GM23338 (cell line): ENCODE measurements at regions not wholly inside any gene's neighbourhood (a gene's known extent, or its start where the extent isn't known, plus 50 kb on each side); places are given as distances from the start of the nearest gene placed in this dataset.
"Not testable (repeated sequence)": the region's sequence is repeated elsewhere in the genome, so short reads cannot be mapped to it uniquely, and the experiment has no call there.

Experiments used
- ATAC-seq: fragments of 200-7000 bp; cut with Tn5 transposase; 3 replicates; pipeline ENCODE4 v1.9.1; 2020
- DNase-seq: peaks from one replicate; pipeline ENCODE4 v3.0.0-alpha.2; 2015; ENCODE audit warnings: low spot score
- H2AFZ ChIP-seq: fragments of 200-600 bp; sonication (generic); 2 replicates; pipeline ENCODE4 v1.8.0; 2016; ENCODE audit warnings: antibody characterized with exemption, mild to moderate bottlenecking, moderate library complexity
- H3F3A ChIP-seq: fragments of 200-600 bp; sonication (generic); replicated peaks from 2 replicates; pipeline ENCODE4 v1.8.0; 2017; ENCODE audit warnings: antibody characterized with exemption, mixed run types, low read depth
- H3K27ac ChIP-seq: fragments of 200-600 bp; sonication (generic); 2 replicates; pipeline ENCODE4 v1.6.1; 2016; ENCODE audit warnings: low read depth
- H3K27me3 ChIP-seq: fragments of 200-600 bp; sonication (generic); 2 replicates; pipeline ENCODE4 v1.8.0; 2016; ENCODE audit warnings: mild to moderate bottlenecking, mixed run types, moderate library complexity; ENCODE audit not compliant: insufficient read depth
- H3K36me3 ChIP-seq: fragments of 200-600 bp; sonication (generic); 2 replicates; pipeline ENCODE4 v1.8.0; 2016; ENCODE audit warnings: mild to moderate bottlenecking; ENCODE audit not compliant: insufficient read depth
- H3K4me1 ChIP-seq: fragments of 200-600 bp; sonication (generic); 2 replicates; pipeline ENCODE4 v1.8.0; 2016; ENCODE audit warnings: mild to moderate bottlenecking, moderate library complexity; ENCODE audit not compliant: insufficient read depth
- H3K4me2 ChIP-seq: fragments of 200-600 bp; sonication (generic); 2 replicates; pipeline ENCODE4 v1.7.1; 2017; ENCODE audit warnings: mixed run types
- H3K4me3 ChIP-seq: fragments of 200-600 bp; sonication (generic); 2 replicates; pipeline ENCODE4 v1.6.1; 2016; ENCODE audit warnings: mixed run types
- H3K79me2 ChIP-seq: fragments of 200-600 bp; sonication (generic); replicated peaks from 2 replicates; pipeline ENCODE4 v1.8.0; 2017; ENCODE audit warnings: mild to moderate bottlenecking; ENCODE audit not compliant: insufficient read depth
- H3K9me2 ChIP-seq: fragments of 200-600 bp; sonication (generic); 2 replicates; pipeline ENCODE4 v1.8.0; 2017; ENCODE audit not compliant: insufficient read depth
- H4K20me1 ChIP-seq: fragments of 200-600 bp; sonication (generic); replicated peaks from 2 replicates; pipeline ENCODE4 v1.8.0; 2017; ENCODE audit warnings: mild to moderate bottlenecking; ENCODE audit not compliant: insufficient read depth
- H3K27ac Mint-ChIP-seq: 2 replicates; pipeline ENCODE4 v1.8.0; 2020; ENCODE audit warnings: inconsistent platforms, mild to moderate bottlenecking, moderate library complexity, mixed read lengths
- H3K27me3 Mint-ChIP-seq: 3 replicates; pipeline ENCODE4 v1.8.0; 2022; ENCODE audit warnings: low read depth, mild to moderate bottlenecking, moderate library complexity, mixed read lengths, inconsistent platforms; ENCODE audit not compliant: insufficient read depth, poor library complexity
- H3K36me3 Mint-ChIP-seq: 3 replicates; pipeline ENCODE4 v1.8.0; 2021; ENCODE audit warnings: low read depth, mild to moderate bottlenecking, inconsistent platforms, moderate library complexity, mixed read lengths
- H3K4me1 Mint-ChIP-seq: 3 replicates; pipeline ENCODE4 v1.8.0; 2020; ENCODE audit warnings: mild to moderate bottlenecking, inconsistent platforms, mixed read lengths
- H3K4me3 Mint-ChIP-seq: 3 replicates; pipeline ENCODE4 v1.8.0; 2021; ENCODE audit warnings: moderate library complexity, mild to moderate bottlenecking, inconsistent platforms, mixed read lengths
- H3K9me3 Mint-ChIP-seq: 3 replicates; pipeline ENCODE4 v1.8.0; 2020; ENCODE audit warnings: moderate library complexity, mild to moderate bottlenecking, inconsistent platforms, mixed read lengths
- CREB1 ChIP-seq: fragments of 250-450 bp; sonication (Bioruptor Pico); IDR thresholded peaks from 2 replicates; pipeline ENCODE4 v1.5.0; 2020; ENCODE audit warnings: low read depth, mild to moderate bottlenecking, moderate library complexity
- EZH2 ChIP-seq: fragments of 200-600 bp; sonication (generic); IDR thresholded peaks from one replicate; pipeline ENCODE4 v1.8.0; 2017; ENCODE audit warnings: antibody characterized with exemption, mild to moderate bottlenecking, low read depth; ENCODE audit not compliant: unreplicated experiment
- EZH2phosphoT487 ChIP-seq: fragments of 200-600 bp; sonication (generic); IDR thresholded peaks from one replicate; pipeline ENCODE4 v1.8.1; 2018; ENCODE audit warnings: antibody characterized with exemption; ENCODE audit not compliant: unreplicated experiment
- NANOG ChIP-seq: IDR thresholded peaks from 2 replicates; pipeline ENCODE4 v1.6.1; 2016; ENCODE audit warnings: antibody characterized with exemption, borderline replicate concordance
- POLR2AphosphoS5 ChIP-seq: IDR thresholded peaks from 2 replicates; pipeline ENCODE4 v1.6.1; 2016; ENCODE audit warnings: antibody characterized with exemption, low read depth
- REST ChIP-seq: IDR thresholded peaks from one replicate; pipeline ENCODE4 v1.6.1; 2018; ENCODE audit warnings: antibody characterized with exemption; ENCODE audit not compliant: unreplicated experiment
- STAT1 ChIP-seq: IDR thresholded peaks from one replicate; pipeline ENCODE4 v1.6.1; 2016; ENCODE audit warnings: antibody characterized with exemption; ENCODE audit not compliant: unreplicated experiment
- ZNF114 ChIP-seq: fragments of 250-450 bp; sonication (Bioruptor Pico); IDR thresholded peaks from 2 replicates; pipeline ENCODE4 v1.5.0; 2020; ENCODE audit warnings: mild to moderate bottlenecking, moderate library complexity
- ZNF331 ChIP-seq: fragments of 250-450 bp; sonication (Bioruptor Pico); IDR thresholded peaks from 2 replicates; pipeline ENCODE4 v1.5.0; 2020; ENCODE audit warnings: low read depth, mild to moderate bottlenecking, moderate library complexity
- TF ChIP-seq, protein P1 (sequence below), 2 experiments: fragments of 200-600 bp in 1 of 2; sonication (generic) in 1 of 2; conservative IDR thresholded peaks; 2 replicates each; pipeline versions ENCODE4 v1.5.1 to v1.6.1; 2016 to 2017; ENCODE audit warnings: antibody characterized with exemption in 2 of 2, low read depth in 2 of 2, mild to moderate bottlenecking in 2 of 2, moderate library complexity in 1 of 2

- no peak for TF ChIP-seq ZNF331 (CRISPR knock-in tag)
- no peak for TF ChIP-seq NANOG
- TF ChIP-seq STAT1, result no peak
Measured at GRCh38 chrX:47772764-47773163, 63.9 kb upstream of the ZNF81 start (continued).

- TF ChIP-seq POLR2AphosphoS5 (no peak), ZNF114 (no peak), NANOG (no peak), CREB1 (no peak), EZH2 (no peak), EZH2phosphoT487 (no peak), ZNF331 (CRISPR knock-in tag) (no peak), STAT1 (no peak), REST (no peak)
- TF ChIP-seq, protein P1, sequence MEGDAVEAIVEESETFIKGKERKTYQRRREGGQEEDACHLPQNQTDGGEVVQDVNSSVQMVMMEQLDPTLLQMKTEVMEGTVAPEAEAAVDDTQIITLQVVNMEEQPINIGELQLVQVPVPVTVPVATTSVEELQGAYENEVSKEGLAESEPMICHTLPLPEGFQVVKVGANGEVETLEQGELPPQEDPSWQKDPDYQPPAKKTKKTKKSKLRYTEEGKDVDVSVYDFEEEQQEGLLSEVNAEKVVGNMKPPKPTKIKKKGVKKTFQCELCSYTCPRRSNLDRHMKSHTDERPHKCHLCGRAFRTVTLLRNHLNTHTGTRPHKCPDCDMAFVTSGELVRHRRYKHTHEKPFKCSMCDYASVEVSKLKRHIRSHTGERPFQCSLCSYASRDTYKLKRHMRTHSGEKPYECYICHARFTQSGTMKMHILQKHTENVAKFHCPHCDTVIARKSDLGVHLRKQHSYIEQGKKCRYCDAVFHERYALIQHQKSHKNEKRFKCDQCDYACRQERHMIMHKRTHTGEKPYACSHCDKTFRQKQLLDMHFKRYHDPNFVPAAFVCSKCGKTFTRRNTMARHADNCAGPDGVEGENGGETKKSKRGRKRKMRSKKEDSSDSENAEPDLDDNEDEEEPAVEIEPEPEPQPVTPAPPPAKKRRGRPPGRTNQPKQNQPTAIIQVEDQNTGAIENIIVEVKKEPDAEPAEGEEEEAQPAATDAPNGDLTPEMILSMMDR (conservative IDR thresholded peaks at IDR 0.05; ENCODE audit: low read depth in 2 of 2), result no peak
- H3K27ac ChIP-seq, result no peak overlapping the region
- H3K9me2 ChIP-seq, result no peaks in the 10 kb centered on the region
- H3K27me3 ChIP-seq, result no peaks in the 10 kb centered on the region
- DNase-seq (no peak), ATAC-seq (no peak)
- H4K20me1 ChIP-seq, result no peaks in the 10 kb centered on the region
- Mint-ChIP-seq H3K27ac (no peak overlapping the region), H3K9me3 (peaks cover 5% of the 10 kb centered on the region; the same call in 1 of the 3 replicates), H3K27me3 (no peaks in the 10 kb centered on the region), H3K36me3 (no peaks in the 10 kb centered on the region), H3K4me1 (no peaks in the 10 kb centered on the region), H3K4me3 (no peak overlapping the region)
- no peak overlapping the region for H3K4me3 ChIP-seq
- no peaks in the 10 kb centered on the region for H3K4me1 ChIP-seq
- no peak overlapping the region for H2AFZ ChIP-seq
- H3K36me3 ChIP-seq, result no peaks in the 10 kb centered on the region
- no peaks in the 10 kb centered on the region for H3K79me2 ChIP-seq
- H3F3A ChIP-seq, result no peaks in the 10 kb centered on the region
- no peak overlapping the region for H3K4me2 ChIP-seq
Measured at GRCh38 chrX:47771473-47771872, 65.2 kb upstream of the ZNF81 start.

- not testable (repeated sequence) for H3K36me3 ChIP-seq
Measured at GRCh38 chrX:47762826-47763225, 73.9 kb upstream of the ZNF81 start.

More at GRCh38 chrX:47762826-47763225, 73.9 kb upstream of the ZNF81 start:
- H4K20me1 ChIP-seq, H3K9me2 ChIP-seq, H3K27ac ChIP-seq, H3K79me2 ChIP-seq, H3K4me1 Mint-ChIP-seq, H3K36me3 Mint-ChIP-seq, H3K4me3 ChIP-seq, H2AFZ ChIP-seq, H3K4me3 Mint-ChIP-seq, H3K4me1 ChIP-seq, H3K4me2 ChIP-seq, H3F3A ChIP-seq, H3K27me3 Mint-ChIP-seq, H3K27ac Mint-ChIP-seq, H3K9me3 Mint-ChIP-seq, H3K27me3 ChIP-seq, ATAC-seq, DNase-seq: not testable (repeated sequence)
